Mucosa of descending colon (tissue), 3 donors: ENCODE measurements at regions not wholly inside any gene's neighbourhood (a gene's known extent, or its start where the extent isn't known, plus 50 kb on each side); places are given as distances from the start of the nearest gene placed in this dataset.

Experiments
- ATAC-seq: fragments of 200-7000 bp; cut with Tn5 transposase; one replicate; pipeline ENCODE4 v1.9.1; 2020; ENCODE audit warnings: mild to moderate bottlenecking, moderate library complexity
- DNase-seq, 3 donors: peaks; one replicate each; pipeline ENCODE4 v3.0.0-alpha.2; 2020
- H3K36me3 ChIP-seq: fragments of 200-600 bp; one replicate; pipeline ENCODE4 v1.8.0; 2021; ENCODE audit warnings: low read depth, mild to moderate bottlenecking
- H3K4me1 ChIP-seq: fragments of 200-600 bp; one replicate; pipeline ENCODE4 v1.8.0; 2021; ENCODE audit warnings: low read depth, mild to moderate bottlenecking
- H3K4me3 ChIP-seq: fragments of 200-600 bp; one replicate; pipeline ENCODE4 v1.8.0; 2021; ENCODE audit warnings: mild to moderate bottlenecking
- H3K9me3 ChIP-seq: fragments of 200-600 bp; one replicate; pipeline ENCODE4 v1.8.0; 2021; ENCODE audit warnings: mild to moderate bottlenecking
- CTCF ChIP-seq: fragments of 200-600 bp; IDR thresholded peaks from one replicate; pipeline ENCODE4 v1.8.0; 2022; ENCODE audit warnings: antibody characterized with exemption, mild to moderate bottlenecking
- intact Hi-C, 2 donors: fragments of 100-400 bp; cut with DNase I in 1 of 2; cut with micrococcal nuclease in 1 of 2; formaldehyde crosslinking; loops; one replicate each; pipeline versions ENCODE4 v1.11.0 to v1.11.1; 2022; cut with DNase I, micrococcal nuclease
- donor health status: DM: no; HTN: no; CAD: no; lungs with moderate emphysema.
- donor health status: DM: no; HTN: no; CAD: no.
- donor health status: DM: no; HTN: yes; CAD: no.

GRCh38 chr1:201717286-201717685 is 111.7 kb upstream of the IPO9 start:
- Histone ChIP-seq H3K36me3 (no peaks in the 10 kb centered on the region), H3K4me1 (peaks cover 37% of the 10 kb centered on the region), H3K4me3 (no peak overlapping the region), H3K9me3 (no peaks in the 10 kb centered on the region)
- TF ChIP-seq CTCF = no peak
- intact Hi-C loops = no loop called here
- no peak for ATAC-seq
- DNase-seq = no peak

GRCh38 chr1:201718346-201719202 is 110.4 kb upstream of the IPO9 start:
- no peak for TF ChIP-seq CTCF
- Histone ChIP-seq H3K4me3 (no peak overlapping the region), H3K36me3 (no peaks in the 10 kb centered on the region), H3K9me3 (no peaks in the 10 kb centered on the region), H3K4me1 (peaks cover 27% of the 10 kb centered on the region)
- intact Hi-C loops = no loop called here
- peak; percentile 24 for ATAC-seq
- DNase-seq = no peak

GRCh38 chr1:201719812-201720521 is 109.0 kb upstream of the IPO9 start:
- Histone ChIP-seq H3K9me3 (no peaks in the 10 kb centered on the region), H3K4me1 (peaks cover 17% of the 10 kb centered on the region), H3K4me3 (no peak overlapping the region), H3K36me3 (no peaks in the 10 kb centered on the region)
- ATAC-seq (peak; percentile 60), DNase-seq (peak in 1 of 3 donors; percentile 58)
- TF ChIP-seq CTCF = no peak
- intact Hi-C loops = no loop called here

GRCh38 chr1:201720522-201720844 is 108.5 kb upstream of the IPO9 start:
- H3K4me3 ChIP-seq = no peak overlapping the region
- H3K9me3 ChIP-seq = no peaks in the 10 kb centered on the region
- DNase-seq = no peak
- H3K36me3 ChIP-seq = no peaks in the 10 kb centered on the region
- no peak for ATAC-seq
- peaks cover 15% of the 10 kb centered on the region for H3K4me1 ChIP-seq
- no peak for TF ChIP-seq CTCF
- intact Hi-C loops = no loop called here

- Histone ChIP-seq H3K9me3 (no peaks in the 10 kb centered on the region), H3K4me3 (no peak overlapping the region), H3K36me3 (no peaks in the 10 kb centered on the region), H3K4me1 (peaks cover 12% of the 10 kb centered on the region)
- ATAC-seq (peak; percentile 37), DNase-seq (no peak)
- intact Hi-C loops = no loop called here
- TF ChIP-seq CTCF = no peak
These were observed 107.6 kb upstream of the IPO9 start for GRCh38 chr1:201721082-201722049.
